ENCODE measurements at regions not wholly inside any gene's neighbourhood (a gene's known extent, or its start where the extent isn't known, plus 50 kb on each side); places are given as distances from the start of the nearest gene placed in this dataset.

DNA sequence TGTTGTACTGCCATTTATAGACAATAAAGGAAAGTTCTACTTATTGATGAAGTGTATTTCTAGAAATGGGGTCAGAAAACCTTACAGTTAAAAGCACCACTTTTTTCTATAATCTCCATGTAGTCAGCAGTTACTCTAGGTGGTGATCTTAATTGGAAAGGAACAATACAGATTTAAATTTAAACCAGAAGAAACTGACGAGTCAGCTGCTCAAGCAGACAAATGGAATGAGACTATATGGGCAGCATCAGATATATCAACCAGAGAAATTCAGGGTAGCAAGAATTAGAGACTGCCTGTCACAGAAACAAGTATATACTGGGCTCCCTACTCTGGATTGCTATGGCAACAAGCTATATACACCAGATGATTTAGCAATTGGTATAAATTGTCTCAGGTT lies 99.6 kb upstream of the SCG2 start:
- DNase-seq = no peak

DNA sequence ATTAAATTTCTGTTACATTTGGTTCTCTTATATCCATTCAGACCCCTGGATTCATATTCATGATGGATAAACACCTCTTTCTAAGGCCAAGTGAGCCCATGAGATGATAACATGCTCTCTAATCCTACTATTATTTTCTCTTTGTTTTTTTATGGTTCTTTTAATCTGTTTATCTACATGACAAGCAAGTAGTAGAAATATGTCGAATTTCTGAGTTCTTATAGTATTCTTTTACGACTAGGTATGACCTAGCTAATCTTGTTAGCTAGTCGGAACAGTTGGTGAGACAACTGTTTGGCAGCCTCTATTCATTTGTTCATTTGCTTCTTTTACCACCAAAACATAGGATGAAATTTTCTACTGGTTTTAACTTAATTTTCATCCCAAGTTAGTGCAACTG lies 98.1 kb upstream of the SCG2 start:
- no peak for DNase-seq

DNA sequence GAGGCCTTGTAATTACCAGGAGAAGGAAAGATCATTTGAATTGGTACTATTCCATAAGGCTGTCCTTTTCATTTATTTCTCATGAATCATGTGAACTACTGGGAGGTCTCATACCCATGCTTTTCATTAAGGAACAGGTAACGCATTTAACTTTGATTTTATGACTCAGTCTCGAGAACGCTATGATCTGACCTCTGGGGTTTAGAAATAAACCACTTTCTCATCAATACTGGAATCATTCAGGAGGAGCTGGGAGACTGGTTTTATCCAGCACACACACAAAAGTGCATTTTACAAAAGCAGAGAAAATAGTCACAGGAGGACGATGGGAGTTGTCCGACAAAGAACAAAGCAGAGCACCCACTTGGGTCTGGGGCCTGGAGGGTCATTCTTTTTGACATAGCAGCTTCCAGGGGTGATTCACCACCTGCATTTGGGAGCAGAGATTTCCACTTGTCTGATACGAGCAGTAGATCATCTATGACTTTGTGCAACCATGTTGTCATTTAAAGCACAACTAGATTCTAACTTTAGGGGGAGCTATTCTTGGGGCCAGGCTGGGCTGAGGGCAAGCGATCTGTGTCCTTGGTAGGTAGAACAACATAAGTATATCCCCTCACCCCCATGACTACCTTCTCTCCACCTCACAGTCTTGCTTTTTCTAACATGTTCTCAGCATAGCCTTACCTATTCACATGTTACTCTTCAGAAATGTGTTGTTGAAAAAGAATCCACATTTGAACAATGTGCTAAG lies 95.9 kb upstream of the SCG2 start:
- no peak for DNase-seq

DNA sequence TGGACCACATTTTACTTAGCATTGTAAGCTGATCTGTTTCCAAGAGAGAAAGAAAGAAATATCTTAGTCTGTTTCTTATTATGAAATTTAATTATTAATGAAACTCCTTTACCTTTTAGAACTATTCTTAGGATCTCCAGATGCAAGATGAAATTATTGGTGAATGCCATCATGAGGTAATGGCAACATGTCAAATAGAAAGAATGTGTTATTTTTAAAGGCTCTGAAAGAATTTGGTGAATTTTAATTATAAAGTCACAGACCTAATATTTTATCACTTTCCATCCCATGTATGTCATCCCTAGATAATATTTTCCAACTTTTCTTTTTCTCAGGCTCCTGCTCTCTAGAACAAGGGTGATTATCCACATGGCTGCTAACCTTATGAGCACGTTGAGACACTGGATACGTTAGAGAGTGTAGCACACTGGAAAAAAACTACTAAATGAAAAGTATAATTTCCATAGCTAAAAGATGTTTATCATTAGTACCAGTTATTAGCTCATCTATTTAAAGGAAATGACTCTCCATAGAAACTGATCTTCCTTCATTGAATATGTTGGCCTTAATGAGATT lies 95.2 kb upstream of the SCG2 start:
- DNase-seq = no peak

DNA sequence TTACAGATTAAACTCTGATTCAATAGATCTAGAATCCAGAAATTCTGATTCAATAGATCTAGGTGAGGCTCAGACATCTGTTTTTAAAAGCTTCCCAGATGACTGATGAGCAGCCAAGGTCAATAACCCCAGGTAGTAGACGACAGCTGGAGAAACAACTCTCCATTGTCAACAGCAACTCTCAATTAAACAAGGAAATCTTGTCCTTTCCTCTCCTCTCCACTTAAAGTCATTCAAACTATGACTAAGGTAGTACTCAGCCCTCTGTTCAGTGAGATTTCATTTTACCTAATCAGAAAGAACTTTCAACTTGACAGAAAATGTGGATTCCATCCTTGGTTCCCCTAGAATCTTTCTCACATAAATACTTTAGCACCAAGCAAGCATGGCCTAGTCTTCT lies 94.6 kb upstream of the SCG2 start:
- DNase-seq = peak; percentile 15

DNA sequence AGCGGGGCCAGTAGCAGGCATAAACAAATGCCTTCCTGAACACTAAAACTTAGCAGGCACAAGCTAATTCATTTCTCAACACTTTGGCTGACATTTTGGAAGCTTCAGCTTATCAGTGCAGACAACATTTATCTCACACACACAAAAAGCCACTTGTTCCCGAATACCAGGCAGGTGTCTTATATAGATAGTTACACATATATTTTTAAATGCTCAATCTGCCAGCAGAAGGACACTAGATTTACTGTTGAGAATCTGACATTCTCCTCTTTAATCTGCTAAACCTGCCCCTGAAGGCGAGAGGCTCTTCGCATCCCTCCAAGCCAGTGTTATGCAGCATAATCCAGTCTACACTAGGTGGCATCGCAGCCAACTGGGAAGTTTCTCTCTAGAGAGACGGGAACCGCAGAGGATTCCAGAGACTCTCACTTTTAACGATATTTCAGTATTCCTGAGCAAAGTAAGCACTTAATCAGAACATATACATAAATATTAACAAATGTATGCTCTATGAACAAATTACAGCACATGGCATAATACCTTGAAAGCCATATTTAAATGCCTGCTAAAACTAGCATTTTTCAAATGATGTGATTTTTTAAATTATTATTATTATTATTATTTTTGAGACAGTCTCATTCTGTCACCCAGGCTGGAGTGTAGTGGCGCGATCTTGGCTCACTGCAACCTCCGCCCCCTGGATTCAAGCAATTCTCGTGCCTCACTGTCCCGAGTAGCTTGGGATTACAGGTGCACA lies 90.2 kb upstream of the SCG2 start:
- no peak for DNase-seq

DNA sequence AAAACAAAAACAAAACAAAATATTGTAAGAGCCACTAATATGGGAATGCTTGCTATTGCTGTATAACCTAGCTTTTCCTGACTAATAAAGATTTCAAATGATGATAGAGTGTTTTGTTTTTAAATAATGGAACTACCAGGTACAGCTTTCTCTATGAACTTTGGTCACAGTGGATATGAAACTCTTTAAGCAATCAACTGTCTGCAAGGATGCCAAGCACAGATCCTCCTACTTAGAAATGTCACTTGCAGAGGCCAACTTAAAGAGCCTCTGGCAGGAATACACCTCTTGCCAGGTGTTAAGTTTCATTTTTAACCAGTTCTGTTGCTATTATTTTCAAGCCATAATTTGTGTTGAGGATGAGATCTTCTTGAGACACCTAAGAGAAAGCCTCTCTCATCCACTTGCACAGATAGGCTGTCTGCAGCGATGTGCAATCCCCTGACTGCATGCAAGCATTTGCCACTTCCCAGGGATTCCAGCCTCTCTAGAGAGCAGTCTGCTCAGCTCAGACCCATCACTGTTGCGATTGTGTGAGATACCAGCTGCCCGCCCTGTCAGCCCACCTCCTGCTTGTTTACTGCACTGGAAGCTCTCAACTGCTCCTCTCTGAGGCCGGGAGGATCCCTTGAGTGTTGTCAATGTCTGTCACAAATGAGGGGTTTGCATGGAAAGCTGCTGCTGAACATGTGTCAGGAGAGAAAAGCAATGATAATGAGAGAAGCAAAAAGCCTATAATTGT lies 86.1 kb upstream of the SCG2 start:
- no peak for DNase-seq

DNA sequence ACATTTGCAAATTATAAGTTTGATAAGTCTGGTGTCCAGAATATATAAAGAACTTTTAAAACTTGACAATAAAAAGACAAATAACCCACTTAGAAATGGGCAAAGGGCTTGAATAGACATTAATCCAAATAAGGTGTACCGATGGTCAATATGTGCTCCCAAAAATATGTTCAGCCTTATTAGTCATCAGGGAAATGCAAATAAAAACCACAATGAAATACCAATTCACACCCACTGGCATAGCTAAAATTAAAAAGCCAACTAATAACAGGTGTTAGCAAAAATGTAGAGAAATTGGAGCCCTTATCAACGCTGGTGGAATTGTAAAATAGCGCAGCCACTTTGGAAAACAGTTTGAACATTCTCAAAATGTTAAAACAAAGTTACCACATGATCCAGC lies 79.0 kb upstream of the SCG2 start:
- no peak for DNase-seq

DNA sequence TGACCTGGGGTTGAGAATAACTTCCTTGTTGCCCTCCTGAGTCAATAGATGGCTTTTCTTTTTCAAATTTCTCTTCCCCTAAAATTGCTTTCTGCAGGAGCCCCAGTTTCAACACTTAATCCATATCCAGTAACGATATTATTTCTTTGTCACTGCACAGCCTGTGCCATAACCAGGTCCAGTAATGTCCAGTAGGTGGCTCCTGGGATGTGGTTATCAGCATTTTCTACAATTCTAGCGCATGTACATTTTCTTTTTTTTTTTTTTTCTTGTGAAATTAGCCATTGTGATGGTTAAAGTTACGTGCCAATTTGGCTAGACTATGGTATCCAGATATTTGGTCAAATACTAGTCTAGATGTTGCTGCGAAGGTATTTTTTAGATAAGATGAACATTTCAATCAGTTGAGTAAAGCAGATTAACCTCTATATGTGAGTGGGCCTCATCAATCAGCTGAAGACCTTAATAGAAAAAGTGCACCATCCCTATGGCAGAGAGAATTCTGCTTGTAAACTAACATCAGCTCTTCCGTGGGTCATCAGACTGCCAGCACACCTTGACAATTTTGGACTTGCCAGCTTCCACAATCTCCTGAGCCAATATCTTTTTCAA lies 72.9 kb upstream of the SCG2 start:
- DNase-seq = no peak

DNA sequence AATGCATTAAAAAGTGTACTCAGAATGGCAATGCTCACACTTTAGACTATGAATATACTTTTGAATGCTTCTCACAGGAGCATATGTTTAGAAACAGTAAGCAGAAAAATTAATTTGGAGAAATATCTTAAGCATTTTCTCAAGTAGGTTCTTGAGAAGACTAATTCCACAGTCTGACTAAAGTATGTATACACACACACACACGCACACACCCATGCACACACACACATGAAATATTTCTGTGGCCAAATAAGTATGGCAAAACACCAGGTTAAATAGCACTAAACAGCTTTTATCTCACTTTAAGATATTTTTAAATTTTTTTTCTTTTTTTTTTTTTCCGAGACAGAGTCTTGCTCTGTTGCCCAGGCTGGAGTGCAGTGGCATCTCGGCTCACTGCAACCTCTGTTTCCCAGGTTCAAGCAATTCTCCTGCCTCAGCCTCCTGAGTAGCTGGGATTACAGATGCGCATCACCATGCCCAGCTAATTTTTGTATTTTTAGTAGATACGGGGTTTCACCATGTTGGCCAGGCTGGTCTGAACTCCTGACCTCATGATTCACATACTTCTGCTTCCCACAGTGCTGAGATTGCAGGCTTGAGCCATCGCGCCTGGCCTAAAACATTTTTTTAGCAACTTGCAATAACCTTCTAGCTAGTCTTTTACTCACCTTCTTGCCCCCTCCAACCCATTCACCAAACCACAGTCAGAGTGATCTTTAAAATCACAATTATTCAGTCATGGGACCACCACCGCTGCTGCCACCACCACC lies 67.5 kb upstream of the SCG2 start:
- no peak for DNase-seq

DNA sequence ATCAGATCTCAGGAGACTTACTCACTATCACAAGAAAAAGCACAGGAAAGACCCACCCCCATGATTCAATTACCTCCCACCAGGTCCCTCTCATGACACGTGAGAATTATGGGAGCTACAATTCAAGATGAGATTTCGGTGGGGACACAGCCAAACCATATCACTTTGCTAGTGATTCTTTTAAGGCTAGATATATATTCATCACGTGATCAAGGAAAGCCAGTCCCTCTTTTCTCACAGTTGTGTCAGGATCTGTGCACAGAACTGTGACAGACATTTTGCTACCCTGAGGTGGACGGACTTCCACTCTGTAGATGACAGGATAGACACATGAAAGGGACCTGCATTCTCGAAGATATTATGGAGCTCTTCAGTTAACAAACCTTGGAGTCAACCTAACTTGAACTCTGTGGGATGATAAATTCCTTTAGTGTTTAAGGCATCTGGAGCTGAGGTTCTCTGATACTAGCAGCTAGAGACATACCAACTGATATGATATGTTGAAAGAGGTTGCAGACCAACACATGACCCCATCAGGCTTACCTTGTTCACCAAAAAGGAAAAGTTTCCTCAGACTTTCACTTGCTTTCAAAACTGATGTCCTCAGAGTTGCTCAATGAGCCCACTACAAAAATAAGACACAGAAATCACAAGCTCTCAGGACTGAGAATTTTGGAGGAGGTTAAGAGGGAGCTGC lies 66.3 kb upstream of the SCG2 start:
- no peak for DNase-seq

DNA sequence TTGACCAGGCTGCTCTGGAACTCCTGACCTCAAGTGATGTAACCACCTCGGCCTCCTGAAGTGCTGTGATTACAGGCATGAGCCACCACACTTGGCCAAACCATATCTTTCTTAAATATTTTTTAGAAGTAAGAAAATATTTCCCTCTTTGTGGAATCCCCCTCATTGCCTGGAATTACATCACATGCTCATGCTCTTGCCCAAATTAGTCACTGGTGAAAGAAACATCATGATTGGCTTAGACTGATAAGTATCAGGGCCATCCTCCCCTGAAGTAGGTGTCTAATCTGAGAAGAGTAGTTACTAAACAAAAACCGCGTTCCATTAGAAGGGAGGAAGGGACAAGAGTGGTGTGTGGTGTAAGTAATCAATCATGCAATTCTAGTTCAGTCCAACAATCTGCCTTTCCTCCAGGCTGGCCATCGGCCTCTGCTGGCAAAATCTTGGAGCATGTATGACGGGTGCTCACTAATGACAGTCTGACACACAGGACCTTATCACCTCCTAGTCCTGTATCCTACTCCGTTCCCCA lies 52.3 kb upstream of the SCG2 start:
- no peak for DNase-seq

DNA sequence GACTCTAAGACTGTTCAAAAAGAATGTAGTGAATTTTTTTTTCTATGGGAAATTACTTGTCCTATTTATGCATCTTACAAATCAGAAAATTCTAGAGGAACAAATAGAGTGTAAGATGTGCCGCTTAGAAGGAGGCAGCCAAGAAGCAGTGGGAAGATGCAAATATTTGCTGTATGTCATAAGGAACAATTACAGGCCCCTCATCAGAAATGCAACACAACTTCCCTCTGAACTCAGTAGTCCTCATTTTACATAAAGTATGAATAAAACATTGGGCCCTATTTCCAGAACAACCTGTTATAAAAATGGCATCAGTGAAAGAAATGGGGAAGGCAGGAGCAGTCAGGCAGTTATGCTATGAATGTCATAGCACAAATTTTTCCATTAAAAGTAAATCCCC lies 50.7 kb upstream of the SCG2 start:
- no peak for DNase-seq

DNA sequence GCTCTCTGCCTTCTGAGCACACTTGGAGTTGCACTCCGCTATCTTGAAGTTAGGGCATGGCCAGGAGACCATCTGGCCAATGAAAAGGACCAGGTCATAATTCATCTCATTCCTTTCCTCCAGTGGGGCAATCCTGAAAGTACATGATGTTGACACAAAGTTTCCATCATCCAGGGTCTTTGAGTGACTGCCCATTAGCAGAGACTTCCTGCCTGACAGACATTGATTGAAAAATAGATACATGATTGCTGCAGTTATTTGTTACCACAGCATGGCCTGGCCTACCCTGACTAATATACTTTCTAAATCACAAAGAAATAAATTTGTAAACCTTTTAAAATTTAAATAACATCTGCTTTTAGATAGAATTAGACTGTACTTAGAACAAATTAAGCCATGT lies 50.0 kb upstream of the SCG2 start:
- no peak for DNase-seq

Measured in DMS79 treated with DMSO at 0.1 percent for 48 hours (cell line).